Subcutaneous abdominal adipose tissue (tissue), 5 donors: ENCODE measurements at regions not wholly inside any gene's neighbourhood (a gene's known extent, or its start where the extent isn't known, plus 50 kb on each side); places are given as distances from the start of the nearest gene placed in this dataset.

Experiments
- H3K27ac ChIP-seq: one replicate; pipeline ENCODE4 v1.7.0; 2013; ENCODE audit warnings: low read depth, mild to moderate bottlenecking, inconsistent platforms, low read length, moderate library complexity
- H3K27me3 ChIP-seq, 5 donors: one replicate each; pipeline ENCODE4 v1.7.0; 2013; ENCODE audit warnings: low read length in 5 of 5, inconsistent platforms in 1 of 5; ENCODE audit not compliant: control insufficient read depth in 5 of 5, insufficient read depth in 4 of 5
- H3K36me3 ChIP-seq, 5 donors: one replicate each; pipeline ENCODE4 v1.7.0; 2013; ENCODE audit warnings: low read length in 5 of 5; ENCODE audit not compliant: control insufficient read depth in 5 of 5, insufficient read depth in 5 of 5
- H3K4me1 ChIP-seq, 5 donors: one replicate each; pipeline ENCODE4 v1.7.0; 2013; ENCODE audit warnings: low read length in 5 of 5, mild to moderate bottlenecking in 3 of 5, moderate library complexity in 1 of 5; ENCODE audit not compliant: control insufficient read depth in 5 of 5, insufficient read depth in 5 of 5
- H3K4me3 ChIP-seq, 5 donors: one replicate each; pipeline ENCODE4 v1.7.0; 2013; ENCODE audit warnings: low read length in 5 of 5, low read depth in 1 of 5
- H3K9ac ChIP-seq, 5 donors: one replicate each; pipeline ENCODE4 v1.7.0; 2013; ENCODE audit warnings: low read length in 5 of 5, mild to moderate bottlenecking in 4 of 5, moderate library complexity in 3 of 5
- H3K9me3 ChIP-seq, 5 donors: one replicate each; pipeline ENCODE4 v1.7.0; 2013; ENCODE audit warnings: low read length in 5 of 5; ENCODE audit not compliant: control insufficient read depth in 5 of 5
- donor health status: healthy.
- donor health status: healthy.
- donor health status: healthy.
- donor health status: healthy.
- donor health status: healthy.

GRCh38 chr3:74470313-74470712 lies 144.1 kb downstream of the CNTN3 start:
- Histone ChIP-seq H3K9ac (no peak overlapping the region), H3K9me3 (no peaks in the 10 kb centered on the region), H3K27ac (no peak overlapping the region)

GRCh38 chr3:74469713-74470112 lies 144.7 kb downstream of the CNTN3 start:
- H3K4me3 ChIP-seq: no peak overlapping the region
- H3K27me3 ChIP-seq: no peaks in the 10 kb centered on the region
- no peak overlapping the region for H3K9ac ChIP-seq
- H3K4me1 ChIP-seq: peaks cover 0 to 6% (median 3%) of the 10 kb centered on the region in 5 donors
- no peaks in the 10 kb centered on the region for H3K9me3 ChIP-seq
- H3K36me3 ChIP-seq: no peaks in the 10 kb centered on the region
- no peak overlapping the region for H3K27ac ChIP-seq

More at GRCh38 chr3:74470313-74470712, 144.1 kb downstream of the CNTN3 start:
- peaks cover 0 to 5% (median 3%) of the 10 kb centered on the region in 5 donors for H3K4me1 ChIP-seq
- no peaks in the 10 kb centered on the region for H3K27me3 ChIP-seq
- no peaks in the 10 kb centered on the region for H3K36me3 ChIP-seq
- H3K4me3 ChIP-seq: no peak overlapping the region

GRCh38 chr3:74469151-74469550 lies 145.3 kb downstream of the CNTN3 start:
- Histone ChIP-seq H3K4me1 (peaks cover 0 to 6% (median 3%) of the 10 kb centered on the region in 5 donors), H3K4me3 (no peak overlapping the region), H3K27me3 (no peaks in the 10 kb centered on the region), H3K9me3 (no peaks in the 10 kb centered on the region), H3K36me3 (no peaks in the 10 kb centered on the region), H3K9ac (no peak overlapping the region), H3K27ac (no peak overlapping the region)

- H3K9ac ChIP-seq: no peak overlapping the region
- no peaks in the 10 kb centered on the region for H3K9me3 ChIP-seq
- no peak overlapping the region for H3K27ac ChIP-seq
- H3K36me3 ChIP-seq: no peaks in the 10 kb centered on the region
- H3K27me3 ChIP-seq: no peaks in the 10 kb centered on the region
- H3K4me1 ChIP-seq: peaks cover 0 to 6% (median 3%) of the 10 kb centered on the region in 5 donors
- no peak overlapping the region for H3K4me3 ChIP-seq
Measured at GRCh38 chr3:74465715-74466410, 148.6 kb downstream of the CNTN3 start.

- no peak overlapping the region for H3K4me3 ChIP-seq
- no peaks in the 10 kb centered on the region for H3K9me3 ChIP-seq
- H3K27me3 ChIP-seq: no peaks in the 10 kb centered on the region
- no peak overlapping the region for H3K27ac ChIP-seq
- H3K9ac ChIP-seq: no peak overlapping the region
- H3K4me1 ChIP-seq: peaks cover 0 to 6% (median 3%) of the 10 kb centered on the region in 5 donors
- H3K36me3 ChIP-seq: no peaks in the 10 kb centered on the region
Measured at GRCh38 chr3:74463515-74463914, 150.9 kb downstream of the CNTN3 start.

- no peak overlapping the region for H3K9ac ChIP-seq
- no peaks in the 10 kb centered on the region for H3K9me3 ChIP-seq
- H3K27ac ChIP-seq: no peak overlapping the region
- H3K4me1 ChIP-seq: no peaks in the 10 kb centered on the region
- H3K27me3 ChIP-seq: no peaks in the 10 kb centered on the region
- no peaks in the 10 kb centered on the region for H3K36me3 ChIP-seq
- no peak overlapping the region for H3K4me3 ChIP-seq
Measured at GRCh38 chr3:74456166-74456565, 158.3 kb downstream of the CNTN3 start.

GRCh38 chr3:74447221-74447620 lies 167.2 kb downstream of the CNTN3 start:
- H3K9ac ChIP-seq: no peak overlapping the region
- H3K4me3 ChIP-seq: no peak overlapping the region
- no peak overlapping the region for H3K27ac ChIP-seq
- no peaks in the 10 kb centered on the region for H3K9me3 ChIP-seq
- no peaks in the 10 kb centered on the region for H3K4me1 ChIP-seq
- H3K27me3 ChIP-seq: no peaks in the 10 kb centered on the region
- H3K36me3 ChIP-seq: no peaks in the 10 kb centered on the region

GRCh38 chr3:74445541-74445940 lies 168.9 kb downstream of the CNTN3 start:
- H3K9ac ChIP-seq: no peak overlapping the region
- H3K9me3 ChIP-seq: no peaks in the 10 kb centered on the region
- no peaks in the 10 kb centered on the region for H3K4me1 ChIP-seq
- H3K27me3 ChIP-seq: no peaks in the 10 kb centered on the region
- no peak overlapping the region for H3K4me3 ChIP-seq
- H3K27ac ChIP-seq: no peak overlapping the region
- H3K36me3 ChIP-seq: no peaks in the 10 kb centered on the region

GRCh38 chr3:74443102-74443501 lies 171.4 kb downstream of the CNTN3 start:
- H3K4me3 ChIP-seq: no peak overlapping the region
- H3K9me3 ChIP-seq: no peaks in the 10 kb centered on the region
- H3K4me1 ChIP-seq: no peaks in the 10 kb centered on the region
- H3K36me3 ChIP-seq: no peaks in the 10 kb centered on the region
- no peak overlapping the region for H3K9ac ChIP-seq
- no peaks in the 10 kb centered on the region for H3K27me3 ChIP-seq
- no peak overlapping the region for H3K27ac ChIP-seq

GRCh38 chr3:74442683-74443082 lies 171.8 kb downstream of the CNTN3 start:
- no peak overlapping the region for H3K27ac ChIP-seq
- no peak overlapping the region for H3K9ac ChIP-seq
- no peaks in the 10 kb centered on the region for H3K36me3 ChIP-seq
- no peak overlapping the region for H3K4me3 ChIP-seq
- no peaks in the 10 kb centered on the region for H3K4me1 ChIP-seq
- H3K27me3 ChIP-seq: no peaks in the 10 kb centered on the region
- H3K9me3 ChIP-seq: no peaks in the 10 kb centered on the region
